HG02840 (cell line): ENCODE measurements at regions not wholly inside any gene's neighbourhood (a gene's known extent, or its start where the extent isn't known, plus 50 kb on each side); places are given as distances from the start of the nearest gene placed in this dataset.

Experiments
- ATAC-seq: cut with Tn5 transposase; IDR thresholded peaks from one replicate; pipeline ENCODE4 v1.9.1; 2021; ENCODE audit warnings: mild to moderate bottlenecking, moderate library complexity, moderate number of reproducible peaks; ENCODE audit not compliant: unreplicated experiment, low FRiP score

DNA sequence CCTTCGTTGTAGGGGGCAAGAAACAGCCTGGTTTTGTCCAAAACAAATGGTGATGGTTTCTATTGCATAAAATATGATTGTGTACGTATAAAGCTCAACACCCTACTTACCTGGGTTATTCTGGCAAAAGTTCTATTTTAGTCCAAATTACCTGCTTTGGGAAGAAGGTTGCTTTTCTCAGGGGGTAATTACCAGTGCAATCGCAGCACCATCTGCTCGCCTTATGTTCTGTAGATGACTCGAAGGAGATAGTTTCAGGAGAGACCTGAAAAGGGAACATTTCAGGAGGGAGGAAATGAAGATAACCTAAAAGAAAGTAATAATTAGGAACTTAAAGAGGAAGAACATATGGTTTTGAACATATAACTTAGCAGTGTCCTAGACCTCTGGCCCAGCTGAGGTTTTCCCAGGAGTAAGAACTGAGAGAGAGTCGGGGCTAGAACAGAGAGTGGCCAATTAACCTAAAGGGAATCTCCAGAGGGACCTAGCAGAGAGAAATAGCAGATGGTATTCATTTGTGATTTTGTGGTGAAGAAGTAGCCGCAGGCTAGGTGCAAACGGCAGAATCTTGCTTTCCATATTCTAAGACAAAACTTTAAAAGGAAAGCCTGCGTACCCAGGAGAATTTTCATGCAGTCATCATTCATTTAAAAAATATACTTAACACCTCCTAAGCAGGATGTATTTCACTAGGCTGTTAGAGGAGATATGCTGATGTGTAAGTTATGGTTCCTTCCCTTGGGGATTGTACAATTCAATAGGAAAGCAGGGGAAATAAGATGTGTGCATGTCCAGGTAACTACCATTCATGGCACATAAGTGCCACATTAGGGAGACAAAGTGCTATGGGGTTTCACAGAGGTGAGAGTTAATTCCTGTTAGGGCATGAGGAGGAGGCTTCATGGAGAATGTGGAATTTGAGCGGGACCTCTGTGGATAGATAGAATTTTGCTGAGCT is 113.0 kb upstream of the SLC10A2 start:
- no peak for ATAC-seq

DNA sequence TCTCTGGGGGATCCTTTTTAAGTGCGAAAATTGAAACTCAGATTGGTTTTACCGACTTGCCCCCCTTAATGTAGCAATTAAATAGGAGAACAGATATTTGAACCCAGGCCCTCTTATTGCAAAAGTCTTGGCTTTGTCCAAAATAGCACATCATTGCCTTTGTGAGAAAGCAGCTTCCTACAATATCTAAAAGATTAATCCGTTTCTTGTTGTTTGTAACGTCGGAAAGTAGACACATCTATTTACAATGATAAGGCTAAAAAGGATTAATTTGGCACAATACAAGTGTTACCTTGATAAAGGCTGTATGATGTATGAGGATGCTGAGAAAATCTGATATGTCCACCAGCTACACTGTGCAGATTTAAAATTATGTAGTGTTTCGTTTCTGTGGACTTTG is 108.7 kb upstream of the SLC10A2 start:
- no peak for ATAC-seq

DNA sequence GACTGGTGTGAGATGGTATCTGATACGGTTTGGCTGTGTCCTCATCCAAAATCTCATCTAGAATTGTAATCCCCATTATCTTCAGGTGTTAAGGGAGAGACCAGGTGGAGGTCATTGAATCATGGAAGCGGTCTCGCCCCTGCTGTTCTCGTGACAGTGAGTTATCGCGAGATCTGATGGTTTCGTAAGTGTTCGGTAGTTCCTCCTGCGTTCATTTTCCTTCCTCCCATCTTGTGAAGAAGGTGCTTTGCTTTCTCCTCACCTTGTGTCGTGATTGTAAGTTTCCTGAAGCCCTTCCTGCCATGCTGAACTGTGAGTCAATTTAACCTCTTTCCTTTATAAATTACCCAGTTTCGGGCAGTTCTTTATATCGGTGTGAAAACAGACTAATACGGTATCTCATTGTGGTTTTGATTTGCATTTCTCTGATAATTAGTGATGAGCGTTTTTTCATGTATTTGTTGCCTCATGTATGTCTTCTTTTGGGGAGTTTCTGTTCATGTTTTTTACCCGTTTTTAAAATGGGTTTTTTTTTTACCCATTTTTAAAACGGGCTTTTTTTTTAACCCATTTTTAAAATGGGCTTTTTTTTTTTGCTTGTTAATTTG is 102.8 kb upstream of the SLC10A2 start:
- ATAC-seq: no peak

DNA sequence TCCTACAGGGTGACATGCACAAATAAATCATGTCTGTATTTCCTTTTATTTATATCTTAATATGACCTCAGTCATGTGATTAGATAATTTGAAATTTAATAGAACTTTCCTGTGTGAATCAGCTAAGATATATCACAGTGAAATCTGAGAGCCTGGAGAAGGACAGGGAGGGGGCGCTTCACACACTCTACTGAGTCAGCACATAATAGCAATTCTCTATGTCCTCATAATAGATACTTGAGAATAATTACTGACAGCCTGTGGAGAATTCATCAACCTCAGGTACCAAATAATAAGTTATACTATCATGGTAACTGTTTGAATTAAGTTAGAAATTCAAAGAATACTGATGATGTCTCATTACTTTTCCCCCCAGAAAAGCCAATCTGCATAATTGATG is 98.0 kb upstream of the SLC10A2 start:
- no peak for ATAC-seq

DNA sequence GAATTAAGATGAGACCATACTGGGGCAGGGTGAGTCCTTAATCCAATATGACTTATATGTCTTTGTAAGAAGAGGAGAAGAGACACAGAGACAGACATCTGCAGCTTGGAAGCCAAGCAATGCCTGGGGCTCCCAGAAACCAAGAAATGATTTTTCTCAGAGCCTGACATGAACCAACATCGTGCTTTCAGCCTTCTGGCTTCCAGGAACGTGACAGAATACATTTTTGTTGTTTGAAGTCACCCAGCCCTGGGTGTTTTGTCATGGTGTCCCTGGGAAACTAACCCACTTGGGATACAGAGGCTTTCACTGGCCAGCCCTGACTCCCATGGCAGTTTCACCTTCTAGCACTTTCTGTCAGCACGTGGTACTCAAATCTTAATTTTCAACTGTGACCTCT is 95.3 kb upstream of the SLC10A2 start:
- no peak for ATAC-seq

DNA sequence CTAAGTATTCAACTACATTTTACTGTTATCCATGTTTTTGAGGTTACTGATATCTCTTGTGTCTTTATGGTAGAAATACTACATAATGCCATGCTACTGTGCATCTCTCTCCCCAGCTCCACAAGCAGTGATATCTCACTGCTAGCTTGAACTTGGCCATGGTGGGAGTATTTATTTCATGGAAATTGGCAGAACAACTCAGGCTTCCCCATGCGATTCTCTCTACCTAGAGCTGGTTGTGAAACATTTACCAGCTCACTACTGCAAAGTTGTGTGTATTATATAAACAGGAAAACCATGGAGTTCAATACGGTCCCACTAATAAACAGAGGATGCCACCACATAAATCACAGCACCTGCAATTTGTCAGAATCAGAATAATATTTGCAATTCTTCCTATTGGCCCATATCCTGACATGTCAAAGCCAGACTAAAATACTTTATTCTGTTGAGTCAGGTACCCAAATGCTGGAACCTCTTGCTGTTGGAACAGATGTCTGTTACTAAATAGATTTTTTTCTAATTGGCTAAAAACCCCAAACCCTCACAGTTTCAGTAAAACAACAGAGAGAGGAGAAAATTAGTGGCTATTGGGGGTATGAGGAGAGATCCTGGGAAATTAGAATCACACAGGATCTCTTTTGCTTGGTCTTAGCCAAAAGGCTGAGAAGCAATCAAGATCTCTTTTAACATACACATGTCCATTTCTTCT is 91.4 kb upstream of the SLC10A2 start:
- no peak for ATAC-seq

DNA sequence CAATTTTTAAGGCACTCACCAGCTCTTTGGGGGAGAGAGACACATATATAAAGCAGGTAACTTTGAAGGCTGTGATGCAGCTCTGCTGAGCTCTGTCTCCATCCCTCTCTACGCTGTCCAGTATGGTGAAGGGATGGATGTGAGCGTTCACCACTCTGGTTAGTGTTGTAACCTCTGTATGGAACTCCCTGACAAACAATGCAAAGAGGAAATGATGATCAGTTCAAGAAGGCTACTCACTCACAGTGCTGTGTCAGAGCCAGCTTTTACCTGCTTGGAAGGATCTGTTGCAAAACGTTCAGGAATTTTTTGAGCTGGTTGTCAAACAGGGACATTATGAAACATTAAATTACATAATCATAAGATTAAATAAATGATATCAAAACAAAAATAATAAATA is 90.8 kb upstream of the SLC10A2 start:
- no peak for ATAC-seq

DNA sequence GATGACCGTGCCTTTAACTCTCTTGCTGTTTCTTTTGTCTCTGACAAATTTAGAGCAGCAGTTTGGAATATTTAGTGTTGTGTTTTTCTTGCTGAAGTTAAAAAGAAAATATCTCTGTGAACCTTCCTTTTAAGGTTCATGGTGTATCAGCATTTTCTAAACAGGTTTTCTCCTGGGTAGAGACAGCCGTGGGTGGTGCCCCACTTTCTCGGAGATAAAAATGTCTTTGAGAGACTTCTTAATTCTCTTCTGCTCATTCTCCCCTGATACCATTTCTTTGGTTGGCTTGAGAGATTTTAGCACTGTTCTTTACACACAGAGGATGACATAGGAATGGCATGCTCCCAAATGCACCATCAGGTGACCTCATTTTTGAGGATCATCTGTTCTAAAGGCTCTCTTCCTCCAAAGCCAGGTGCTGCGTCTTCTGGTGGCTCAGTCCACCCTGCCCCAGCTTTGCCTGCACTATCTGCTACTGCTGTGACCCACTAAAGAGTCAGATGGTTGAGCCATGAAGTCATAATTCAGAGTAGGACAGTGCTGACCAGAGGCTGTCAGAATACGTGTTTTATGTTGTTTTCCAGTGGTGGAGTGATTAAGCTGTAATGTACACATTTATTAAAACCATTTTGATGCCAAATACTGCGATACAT is 90.3 kb upstream of the SLC10A2 start:
- ATAC-seq: no peak

DNA sequence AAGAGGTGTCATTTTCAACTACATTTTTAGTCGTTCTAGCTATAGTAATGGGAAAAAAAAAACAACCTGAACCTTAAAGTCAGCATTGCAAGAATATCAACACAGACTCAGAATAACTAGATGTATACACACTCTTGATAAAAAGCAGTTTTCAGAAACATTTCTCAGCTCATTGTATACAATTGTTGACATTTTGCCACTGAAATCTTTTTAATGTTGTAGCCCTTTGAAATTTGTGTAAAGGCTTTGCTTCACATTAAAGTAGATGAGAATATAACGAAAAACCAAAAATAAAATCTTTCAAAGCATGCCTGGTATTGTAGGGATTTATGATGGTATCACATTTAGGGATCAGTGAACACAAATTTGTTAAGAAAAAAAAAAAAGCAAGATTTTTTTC is 87.2 kb upstream of the SLC10A2 start:
- ATAC-seq: no peak

DNA sequence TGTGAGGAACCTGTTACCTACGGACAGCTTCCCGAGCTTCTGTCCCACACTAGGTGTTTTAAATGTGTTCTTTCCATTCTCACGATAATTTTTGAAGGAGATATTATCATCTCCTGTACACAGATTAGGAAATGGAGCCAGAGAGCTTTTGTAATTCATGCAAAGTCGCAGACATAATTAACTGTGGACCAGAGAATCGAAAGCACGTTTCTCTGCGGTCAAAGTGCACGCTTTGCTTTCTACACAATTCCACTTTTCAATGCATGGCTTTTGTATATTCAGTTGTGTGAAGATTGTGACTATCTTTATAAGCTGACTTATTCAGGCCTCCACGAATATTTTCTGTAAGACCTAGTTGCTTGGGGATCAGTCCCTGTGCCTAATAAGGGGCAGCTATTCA is 81.7 kb upstream of the SLC10A2 start:
- no peak for ATAC-seq

DNA sequence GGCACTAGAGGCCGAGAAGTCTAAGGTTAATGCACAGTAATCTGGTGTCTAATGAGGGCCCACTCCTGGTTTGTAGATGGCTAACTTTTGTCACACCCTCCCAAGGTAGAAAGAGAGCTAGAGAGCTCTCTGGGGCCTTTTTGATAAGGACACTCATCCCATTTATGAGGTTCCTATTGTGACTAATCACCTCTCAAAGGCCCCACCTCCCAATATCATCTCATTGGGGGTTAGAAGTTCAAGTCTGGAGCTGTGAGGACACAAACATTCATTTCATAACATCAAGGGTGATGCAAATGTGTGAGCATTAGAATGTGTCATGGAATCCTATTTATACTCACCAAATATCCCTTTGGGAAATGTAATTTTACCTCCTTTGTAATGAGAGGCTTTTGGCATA is 79.2 kb upstream of the SLC10A2 start:
- no peak for ATAC-seq

DNA sequence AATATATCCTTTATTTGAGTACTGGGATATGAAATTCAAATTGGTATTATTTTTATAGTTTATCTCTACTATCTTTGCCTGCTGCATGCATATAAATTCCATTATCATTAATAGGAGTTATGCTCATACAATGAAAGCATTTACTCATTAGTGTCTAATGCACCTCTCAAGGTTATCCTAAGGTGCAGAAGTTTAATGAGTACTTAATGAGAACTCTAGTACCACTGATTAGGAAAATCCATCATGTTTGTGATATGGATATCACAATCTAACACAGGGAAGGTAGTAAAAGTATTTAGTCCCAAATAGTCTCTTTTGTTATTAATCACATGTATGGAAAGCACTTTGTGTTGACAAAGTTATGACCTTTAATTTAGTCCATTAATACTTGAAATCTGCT is 77.2 kb upstream of the SLC10A2 start:
- ATAC-seq: no peak

DNA sequence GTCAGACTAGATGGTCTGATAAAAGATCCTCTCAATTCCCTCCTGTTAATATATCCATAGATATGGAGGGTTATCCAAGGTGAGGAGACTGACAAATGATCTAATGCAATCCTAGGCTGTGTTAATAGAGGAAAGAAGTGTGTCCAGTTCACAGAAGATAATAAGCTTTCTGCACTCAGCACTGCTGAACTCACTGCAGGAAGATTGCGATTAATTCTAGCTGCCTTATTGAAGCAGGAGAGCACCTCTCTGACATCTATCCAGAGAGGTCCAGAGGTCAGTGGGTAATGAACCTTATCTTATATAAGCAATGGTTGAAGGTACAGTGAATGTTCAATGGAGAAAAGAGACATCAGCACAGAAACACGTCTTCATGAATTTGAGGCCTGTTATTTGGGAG is 75.9 kb upstream of the SLC10A2 start:
- no peak for ATAC-seq

DNA sequence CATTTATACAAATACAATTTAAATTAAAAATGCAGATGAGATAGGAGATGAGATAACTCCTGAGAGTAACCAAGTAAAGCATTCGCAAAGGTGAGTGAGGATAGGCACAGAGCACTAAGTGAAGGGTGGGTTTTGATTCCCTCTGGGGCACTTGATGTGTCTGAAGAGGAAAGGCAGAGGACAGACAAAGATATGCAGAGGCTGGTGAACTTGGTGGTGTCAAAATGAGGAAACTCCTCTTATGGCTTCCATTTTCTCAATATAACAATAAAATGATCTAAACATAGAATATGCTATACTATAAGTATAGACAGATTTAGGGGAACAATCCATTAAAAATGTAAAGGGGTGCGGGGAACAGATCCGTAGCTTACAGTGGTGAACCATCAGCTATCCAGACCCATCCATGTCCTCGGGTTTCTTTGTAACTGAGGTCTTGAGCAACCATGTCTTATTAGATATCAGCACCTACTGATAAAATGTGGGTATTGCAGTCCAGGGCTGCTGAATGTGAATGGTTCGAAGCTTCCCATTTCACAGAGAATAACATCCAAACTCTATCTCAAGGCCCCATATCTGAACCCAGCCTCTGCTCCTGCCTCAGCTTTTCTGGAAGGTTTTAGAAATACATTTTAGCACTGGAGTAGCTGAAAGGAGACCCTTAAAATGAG is 73.9 kb upstream of the SLC10A2 start:
- ATAC-seq: peak; percentile 97

DNA sequence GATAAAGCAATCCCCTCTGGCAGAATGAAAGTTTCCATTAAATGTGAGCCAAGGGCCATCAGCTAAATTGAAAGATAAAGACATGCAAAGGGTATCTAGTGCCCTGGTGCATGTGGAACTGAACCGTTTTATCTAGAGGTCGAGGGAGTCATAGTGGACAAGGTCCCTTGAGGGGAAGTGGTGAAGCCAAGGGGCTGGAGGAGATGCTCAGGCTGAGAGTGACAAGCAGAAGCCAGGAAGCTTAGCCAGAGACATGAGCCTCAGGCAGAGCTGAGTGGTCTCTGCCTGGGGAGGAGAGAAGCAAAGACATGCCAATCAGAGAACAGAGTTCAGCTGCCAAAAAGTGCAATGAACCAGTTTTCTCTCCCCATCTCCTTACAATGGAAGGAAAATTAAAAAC is 68.1 kb upstream of the SLC10A2 start:
- peak; percentile 34 for ATAC-seq

DNA sequence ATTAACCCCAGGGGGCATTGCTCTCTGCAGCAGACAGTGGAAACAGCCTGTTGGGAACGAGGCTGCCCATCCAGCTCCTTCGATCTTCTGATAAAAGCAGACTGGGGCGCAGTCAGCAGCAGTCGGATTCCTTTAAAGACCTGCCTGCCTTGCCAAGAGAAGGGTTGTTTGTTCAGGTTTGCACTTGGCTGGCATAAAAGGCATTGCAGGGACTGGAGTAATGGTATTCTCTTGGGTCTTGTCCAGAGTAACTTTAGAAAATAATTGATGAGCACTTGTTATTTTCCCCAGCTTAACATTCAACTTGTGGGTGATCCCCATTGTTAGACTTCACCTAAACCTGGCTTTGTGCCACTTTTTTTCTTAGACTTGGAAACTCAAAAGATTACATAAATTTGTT is 67.3 kb upstream of the SLC10A2 start:
- ATAC-seq: no peak

DNA sequence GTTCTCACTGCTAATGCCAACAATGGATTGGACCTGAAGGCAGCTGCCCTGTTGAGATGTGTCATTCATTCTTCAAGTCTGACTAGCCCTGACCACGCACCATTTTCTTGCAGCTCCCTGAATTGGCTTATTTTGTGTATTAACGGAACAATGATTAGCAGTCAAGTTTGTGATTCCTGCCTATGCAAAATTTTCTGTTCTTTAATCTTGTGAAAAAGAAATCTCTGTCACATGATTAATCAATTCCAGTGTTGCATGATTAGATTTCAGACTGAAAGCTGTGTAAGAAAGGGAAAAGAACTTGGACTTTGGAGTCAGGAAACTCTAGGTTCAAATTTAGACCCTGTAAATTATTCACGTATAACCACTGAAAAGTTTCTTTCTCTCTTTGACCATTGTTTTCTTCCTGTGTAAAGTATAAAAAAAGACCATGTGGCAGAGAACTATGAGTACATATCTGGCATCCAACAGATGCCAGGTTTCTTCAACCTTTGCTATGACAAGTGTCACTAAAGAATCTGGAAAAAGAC is 64.5 kb upstream of the SLC10A2 start:
- ATAC-seq: peak; percentile 72

DNA sequence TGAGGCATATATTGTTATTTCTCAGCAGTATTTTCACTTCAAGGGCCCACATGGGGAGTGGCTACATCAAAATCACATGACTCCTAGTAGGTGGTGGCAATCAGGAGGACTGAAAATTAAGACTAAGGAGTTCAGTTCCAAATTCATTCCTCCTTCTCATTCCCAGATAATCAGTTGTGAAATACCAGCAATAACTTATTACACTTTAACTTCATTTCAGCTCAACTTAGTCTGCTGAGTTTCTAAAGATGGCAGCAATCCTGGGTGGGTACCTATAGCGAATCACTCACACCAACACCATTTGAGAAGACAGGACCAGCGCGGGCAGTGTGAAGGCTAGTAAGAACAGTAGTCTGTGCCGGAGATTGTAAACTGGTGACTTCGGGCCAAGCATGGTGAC is 63.9 kb upstream of the SLC10A2 start:
- ATAC-seq: no peak
